OCI-LY1 (cell line): ENCODE measurements at regions not wholly inside any gene's neighbourhood (a gene's known extent, or its start where the extent isn't known, plus 50 kb on each side); places are given as distances from the start of the nearest gene placed in this dataset.

Experiments
- EZH2 ChIP-seq: fragments of 200-600 bp; sonication (generic), shearing (Covaris generic); IDR thresholded peaks from 2 replicates; pipeline ENCODE4 v1.8.0; 2017; ENCODE audit warnings: borderline replicate concordance, mixed run types, mild to moderate bottlenecking, antibody characterized with exemption, low read length, moderate library complexity, mixed read lengths
- TF ChIP-seq, protein P1 (sequence below): fragments of 200-600 bp; sonication (generic), shearing (Covaris generic); IDR thresholded peaks from 2 replicates; pipeline ENCODE4 v1.5.1; 2017; ENCODE audit warnings: mild to moderate bottlenecking, antibody characterized with exemption, low read length, moderate library complexity, mixed read lengths

DNA sequence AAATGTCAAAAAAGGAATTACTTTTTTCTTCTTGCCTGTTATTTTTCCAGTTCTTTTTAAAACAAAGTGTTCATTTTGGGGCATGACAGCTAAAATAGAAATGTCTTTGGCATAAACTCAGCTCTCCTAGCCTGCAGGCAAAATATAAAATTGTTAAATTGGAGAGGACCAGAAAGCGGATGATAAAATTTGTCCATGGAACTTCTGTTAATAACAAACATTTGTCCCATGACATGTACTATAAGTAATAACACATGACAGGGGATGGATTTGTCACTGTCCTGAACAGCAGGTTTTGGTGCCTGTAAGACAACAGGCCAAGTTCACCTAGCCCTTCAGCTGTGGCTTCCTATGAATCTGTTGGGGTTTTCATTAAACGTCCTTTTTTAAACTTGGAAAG is 184.0 kb upstream of the TTC29 start:
- TF ChIP-seq, protein P1, sequence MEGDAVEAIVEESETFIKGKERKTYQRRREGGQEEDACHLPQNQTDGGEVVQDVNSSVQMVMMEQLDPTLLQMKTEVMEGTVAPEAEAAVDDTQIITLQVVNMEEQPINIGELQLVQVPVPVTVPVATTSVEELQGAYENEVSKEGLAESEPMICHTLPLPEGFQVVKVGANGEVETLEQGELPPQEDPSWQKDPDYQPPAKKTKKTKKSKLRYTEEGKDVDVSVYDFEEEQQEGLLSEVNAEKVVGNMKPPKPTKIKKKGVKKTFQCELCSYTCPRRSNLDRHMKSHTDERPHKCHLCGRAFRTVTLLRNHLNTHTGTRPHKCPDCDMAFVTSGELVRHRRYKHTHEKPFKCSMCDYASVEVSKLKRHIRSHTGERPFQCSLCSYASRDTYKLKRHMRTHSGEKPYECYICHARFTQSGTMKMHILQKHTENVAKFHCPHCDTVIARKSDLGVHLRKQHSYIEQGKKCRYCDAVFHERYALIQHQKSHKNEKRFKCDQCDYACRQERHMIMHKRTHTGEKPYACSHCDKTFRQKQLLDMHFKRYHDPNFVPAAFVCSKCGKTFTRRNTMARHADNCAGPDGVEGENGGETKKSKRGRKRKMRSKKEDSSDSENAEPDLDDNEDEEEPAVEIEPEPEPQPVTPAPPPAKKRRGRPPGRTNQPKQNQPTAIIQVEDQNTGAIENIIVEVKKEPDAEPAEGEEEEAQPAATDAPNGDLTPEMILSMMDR: no peak
- TF ChIP-seq EZH2: no peak
